D721Med (cell line): ENCODE measurements at regions not wholly inside any gene's neighbourhood (a gene's known extent, or its start where the extent isn't known, plus 50 kb on each side); places are given as distances from the start of the nearest gene placed in this dataset.

Source experiments
- DNase-seq: peaks from one replicate; pipeline ENCODE4 v3.0.0; 2011; ENCODE audit warnings: low spot score; ENCODE audit not compliant: insufficient read length
- FAIRE-seq: peaks from 2 replicates; lab custom pipeline; 2011; peaks lifted over from hg19 to GRCh38; lab: Jason Lieb, UNC
- TF ChIP-seq, protein P1 (sequence below): IDR thresholded peaks from 2 replicates; pipeline ENCODE4 v1.5.1; 2012; ENCODE audit warnings: mild to moderate bottlenecking, control low read depth; ENCODE audit not compliant: insufficient read depth; ENCODE audit errors: missing control alignments

DNA sequence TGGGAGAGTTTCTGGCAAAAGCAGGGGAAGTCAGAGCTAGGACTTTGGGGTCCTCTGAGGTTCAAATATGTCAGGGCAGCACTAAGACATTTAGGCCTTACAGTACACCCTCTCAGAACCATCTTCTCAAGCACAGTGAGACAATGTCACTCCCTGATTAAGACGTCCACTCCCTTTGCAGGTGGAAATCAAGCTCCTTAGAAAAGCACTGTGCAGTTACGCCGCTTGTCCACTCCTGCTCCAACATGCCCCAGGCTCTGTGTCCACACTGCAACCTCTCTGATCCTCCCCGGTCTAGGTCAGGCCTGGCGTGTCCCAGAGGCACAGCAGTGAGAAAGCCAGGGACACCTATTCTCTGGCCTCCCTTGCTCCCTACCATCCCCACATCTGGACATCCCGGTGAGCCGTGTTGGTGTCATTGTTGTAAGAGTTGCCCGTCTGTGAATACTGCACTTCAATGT, 528.6 kb upstream of the ID2 start:
- no peak for DNase-seq
- FAIRE-seq = no peak
- TF ChIP-seq, protein P1, sequence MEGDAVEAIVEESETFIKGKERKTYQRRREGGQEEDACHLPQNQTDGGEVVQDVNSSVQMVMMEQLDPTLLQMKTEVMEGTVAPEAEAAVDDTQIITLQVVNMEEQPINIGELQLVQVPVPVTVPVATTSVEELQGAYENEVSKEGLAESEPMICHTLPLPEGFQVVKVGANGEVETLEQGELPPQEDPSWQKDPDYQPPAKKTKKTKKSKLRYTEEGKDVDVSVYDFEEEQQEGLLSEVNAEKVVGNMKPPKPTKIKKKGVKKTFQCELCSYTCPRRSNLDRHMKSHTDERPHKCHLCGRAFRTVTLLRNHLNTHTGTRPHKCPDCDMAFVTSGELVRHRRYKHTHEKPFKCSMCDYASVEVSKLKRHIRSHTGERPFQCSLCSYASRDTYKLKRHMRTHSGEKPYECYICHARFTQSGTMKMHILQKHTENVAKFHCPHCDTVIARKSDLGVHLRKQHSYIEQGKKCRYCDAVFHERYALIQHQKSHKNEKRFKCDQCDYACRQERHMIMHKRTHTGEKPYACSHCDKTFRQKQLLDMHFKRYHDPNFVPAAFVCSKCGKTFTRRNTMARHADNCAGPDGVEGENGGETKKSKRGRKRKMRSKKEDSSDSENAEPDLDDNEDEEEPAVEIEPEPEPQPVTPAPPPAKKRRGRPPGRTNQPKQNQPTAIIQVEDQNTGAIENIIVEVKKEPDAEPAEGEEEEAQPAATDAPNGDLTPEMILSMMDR = no peak

- FAIRE-seq = no peak
- TF ChIP-seq, protein P1 = no peak
- no peak for DNase-seq
Observed at GRCh38 chr2:8154270-8154669, 527.6 kb upstream of the ID2 start.

- DNase-seq (no peak), FAIRE-seq (no peak)
- TF ChIP-seq, protein P1 = no peak
Observed at GRCh38 chr2:8154936-8155335, 526.9 kb upstream of the ID2 start.

- DNase-seq (no peak), FAIRE-seq (no peak)
- TF ChIP-seq, protein P1 = no peak
Observed at GRCh38 chr2:8157621-8158430, 524.0 kb upstream of the ID2 start.

GRCh38 chr2:8158711-8159110, 523.1 kb upstream of the ID2 start:
- no peak for FAIRE-seq
- no peak for DNase-seq
- TF ChIP-seq, protein P1 = no peak

GRCh38 chr2:8159211-8159965, 522.5 kb upstream of the ID2 start:
- TF ChIP-seq, protein P1 = no peak
- DNase-seq (no peak), FAIRE-seq (no peak)
